ENCODE measurements at regions not wholly inside any gene's neighbourhood (a gene's known extent, or its start where the extent isn't known, plus 50 kb on each side); places are given as distances from the start of the nearest gene placed in this dataset.

- no peaks in the 10 kb centered on the region for H3K9me2 ChIP-seq (replicated peaks; ENCODE audit: insufficient read depth, low read length)
- H3K9me3 ChIP-seq (replicated peaks; ENCODE audit: insufficient read depth, low read length), result no peaks in the 10 kb centered on the region
- H2AFZ ChIP-seq (ENCODE audit: low read length), result no peak overlapping the region
- no peaks in the 10 kb centered on the region for H4K20me1 ChIP-seq (ENCODE audit: insufficient read depth, low read length)
- H3K27me3 ChIP-seq (replicated peaks; ENCODE audit: insufficient read depth, low read length), result no peaks in the 10 kb centered on the region; the same call in 1 of the 2 replicates
- no peak for DNase-seq
- H3K4me1 ChIP-seq (ENCODE audit: low read length), result no peaks in the 10 kb centered on the region
- H3K27ac ChIP-seq (ENCODE audit: low read length), result no peak overlapping the region
- TF ChIP-seq, protein P1, sequence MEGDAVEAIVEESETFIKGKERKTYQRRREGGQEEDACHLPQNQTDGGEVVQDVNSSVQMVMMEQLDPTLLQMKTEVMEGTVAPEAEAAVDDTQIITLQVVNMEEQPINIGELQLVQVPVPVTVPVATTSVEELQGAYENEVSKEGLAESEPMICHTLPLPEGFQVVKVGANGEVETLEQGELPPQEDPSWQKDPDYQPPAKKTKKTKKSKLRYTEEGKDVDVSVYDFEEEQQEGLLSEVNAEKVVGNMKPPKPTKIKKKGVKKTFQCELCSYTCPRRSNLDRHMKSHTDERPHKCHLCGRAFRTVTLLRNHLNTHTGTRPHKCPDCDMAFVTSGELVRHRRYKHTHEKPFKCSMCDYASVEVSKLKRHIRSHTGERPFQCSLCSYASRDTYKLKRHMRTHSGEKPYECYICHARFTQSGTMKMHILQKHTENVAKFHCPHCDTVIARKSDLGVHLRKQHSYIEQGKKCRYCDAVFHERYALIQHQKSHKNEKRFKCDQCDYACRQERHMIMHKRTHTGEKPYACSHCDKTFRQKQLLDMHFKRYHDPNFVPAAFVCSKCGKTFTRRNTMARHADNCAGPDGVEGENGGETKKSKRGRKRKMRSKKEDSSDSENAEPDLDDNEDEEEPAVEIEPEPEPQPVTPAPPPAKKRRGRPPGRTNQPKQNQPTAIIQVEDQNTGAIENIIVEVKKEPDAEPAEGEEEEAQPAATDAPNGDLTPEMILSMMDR (IDR thresholded peaks at IDR 0.05; ENCODE audit: low read length), result no peak
- no peak for TF ChIP-seq EZH2phosphoT487 (IDR thresholded peaks at IDR 0.05; ENCODE audit: low read length)
- TF ChIP-seq EZH2 (optimal IDR thresholded peaks at IDR 0.05; ENCODE audit: low read depth, low read length), result no peak
- H3K79me2 ChIP-seq (ENCODE audit: low read length), result no peaks in the 10 kb centered on the region
- H3K9ac ChIP-seq (ENCODE audit: low read length), result no peak overlapping the region
- no peak overlapping the region for H3K4me3 ChIP-seq (ENCODE audit: low read length)
- no peak overlapping the region for H3K4me2 ChIP-seq (ENCODE audit: low read depth, low read length)
- H3K36me3 ChIP-seq (replicated peaks; ENCODE audit: insufficient read depth, low read length), result no peaks in the 10 kb centered on the region
- no peaks in the 10 kb centered on the region for H3F3A ChIP-seq (ENCODE audit: insufficient read depth, low read length)
These were observed 589.8 kb upstream of the CDH4 start for GRCh38 chr20:60662307-60662706.

GRCh38 chr20:60664106-60664505 is 588.0 kb upstream of the CDH4 start:
- no peak overlapping the region for H2AFZ ChIP-seq (ENCODE audit: low read length)
- no peaks in the 10 kb centered on the region for H3K4me1 ChIP-seq (ENCODE audit: low read length)
- H3K79me2 ChIP-seq (ENCODE audit: low read length), result no peaks in the 10 kb centered on the region
- H3K9me2 ChIP-seq (replicated peaks; ENCODE audit: insufficient read depth, low read length), result no peaks in the 10 kb centered on the region
- H3K27me3 ChIP-seq (replicated peaks; ENCODE audit: insufficient read depth, low read length), result no peaks in the 10 kb centered on the region
- H3K4me3 ChIP-seq (ENCODE audit: low read length), result no peak overlapping the region
- no peak for TF ChIP-seq EZH2 (optimal IDR thresholded peaks at IDR 0.05; ENCODE audit: low read depth, low read length)
- TF ChIP-seq, protein P1 (IDR thresholded peaks at IDR 0.05; ENCODE audit: low read length), result no peak
- TF ChIP-seq EZH2phosphoT487 (IDR thresholded peaks at IDR 0.05; ENCODE audit: low read length), result no peak
- H3K9me3 ChIP-seq (replicated peaks; ENCODE audit: insufficient read depth, low read length), result no peaks in the 10 kb centered on the region
- no peak for DNase-seq
- no peak overlapping the region for H3K27ac ChIP-seq (ENCODE audit: low read length)
- H3F3A ChIP-seq (ENCODE audit: insufficient read depth, low read length), result no peaks in the 10 kb centered on the region
- no peak overlapping the region for H3K4me2 ChIP-seq (ENCODE audit: low read depth, low read length)
- H4K20me1 ChIP-seq (ENCODE audit: insufficient read depth, low read length), result no peaks in the 10 kb centered on the region
- H3K9ac ChIP-seq (ENCODE audit: low read length), result no peak overlapping the region
- H3K36me3 ChIP-seq (replicated peaks; ENCODE audit: insufficient read depth, low read length), result no peaks in the 10 kb centered on the region

GRCh38 chr20:60667641-60668040 is 584.4 kb upstream of the CDH4 start:
- TF ChIP-seq EZH2phosphoT487 (IDR thresholded peaks at IDR 0.05; ENCODE audit: low read length), result no peak
- Histone ChIP-seq H3K4me1 (ENCODE audit: low read length) (no peaks in the 10 kb centered on the region), H3K9me3 (replicated peaks; ENCODE audit: insufficient read depth, low read length) (no peaks in the 10 kb centered on the region), H3K9me2 (replicated peaks; ENCODE audit: insufficient read depth, low read length) (no peaks in the 10 kb centered on the region), H3K27me3 (replicated peaks; ENCODE audit: insufficient read depth, low read length) (no peaks in the 10 kb centered on the region), H4K20me1 (ENCODE audit: insufficient read depth, low read length) (no peaks in the 10 kb centered on the region), H3K4me2 (ENCODE audit: low read depth, low read length) (no peak overlapping the region), H3K27ac (ENCODE audit: low read length) (no peak overlapping the region), H3K4me3 (ENCODE audit: low read length) (no peak overlapping the region), H3K9ac (ENCODE audit: low read length) (no peak overlapping the region), H3F3A (ENCODE audit: insufficient read depth, low read length) (no peaks in the 10 kb centered on the region), H2AFZ (ENCODE audit: low read length) (no peak overlapping the region), H3K79me2 (ENCODE audit: low read length) (no peaks in the 10 kb centered on the region), H3K36me3 (replicated peaks; ENCODE audit: insufficient read depth, low read length) (no peaks in the 10 kb centered on the region)
- DNase-seq, result no peak

GRCh38 chr20:60669211-60669610 is 582.9 kb upstream of the CDH4 start:
- Histone ChIP-seq H3K4me1 (ENCODE audit: low read length) (no peaks in the 10 kb centered on the region), H3K4me3 (ENCODE audit: low read length) (no peak overlapping the region), H3K27ac (ENCODE audit: low read length) (no peak overlapping the region), H4K20me1 (ENCODE audit: insufficient read depth, low read length) (no peaks in the 10 kb centered on the region), H3K79me2 (ENCODE audit: low read length) (no peaks in the 10 kb centered on the region), H2AFZ (ENCODE audit: low read length) (no peak overlapping the region), H3K27me3 (replicated peaks; ENCODE audit: insufficient read depth, low read length) (no peaks in the 10 kb centered on the region), H3K4me2 (ENCODE audit: low read depth, low read length) (no peak overlapping the region), H3K9me2 (replicated peaks; ENCODE audit: insufficient read depth, low read length) (no peaks in the 10 kb centered on the region), H3F3A (ENCODE audit: insufficient read depth, low read length) (no peaks in the 10 kb centered on the region), H3K9me3 (replicated peaks; ENCODE audit: insufficient read depth, low read length) (no peaks in the 10 kb centered on the region), H3K36me3 (replicated peaks; ENCODE audit: insufficient read depth, low read length) (no peaks in the 10 kb centered on the region), H3K9ac (ENCODE audit: low read length) (no peak overlapping the region)
- TF ChIP-seq, protein P1 (IDR thresholded peaks at IDR 0.05; ENCODE audit: low read length), result no peak
- TF ChIP-seq EZH2 (optimal IDR thresholded peaks at IDR 0.05; ENCODE audit: low read depth, low read length), result no peak
- no peak for TF ChIP-seq EZH2phosphoT487 (IDR thresholded peaks at IDR 0.05; ENCODE audit: low read length)
- DNase-seq, result no peak
